NCI-H446 treated with DMSO at 0.1 percent for 48 hours (cell line): ENCODE measurements at regions not wholly inside any gene's neighbourhood (a gene's known extent, or its start where the extent isn't known, plus 50 kb on each side); places are given as distances from the start of the nearest gene placed in this dataset.

Source experiments
- DNase-seq: peaks from one replicate; lab custom pipeline; 2025; lab: John Stamatoyannopoulos, UW

GRCh38 chr12:38556647-38557046 lies 240.1 kb downstream of the ALG10B start:
- DNase-seq: no peak

- DNase-seq: no peak
These were observed 268.5 kb downstream of the ALG10B start for GRCh38 chr12:38585086-38585485.

- DNase-seq: no peak
These were observed 270.2 kb downstream of the ALG10B start for GRCh38 chr12:38586789-38587188.

- DNase-seq: no peak
These were observed 271.0 kb downstream of the ALG10B start for GRCh38 chr12:38587594-38587993.

GRCh38 chr12:38588624-38589305 lies 272.2 kb downstream of the ALG10B start:
- no peak for DNase-seq

- no peak for DNase-seq
These were observed 272.7 kb downstream of the ALG10B start for GRCh38 chr12:38589306-38589632.

GRCh38 chr12:38601949-38602348 lies 285.4 kb downstream of the ALG10B start:
- DNase-seq: no peak
